Cardiac muscle cell (in vitro differentiated cells and primary cell): ENCODE measurements at regions not wholly inside any gene's neighbourhood (a gene's known extent, or its start where the extent isn't known, plus 50 kb on each side); places are given as distances from the start of the nearest gene placed in this dataset.

ENCODE experiments used
- DNase-seq, 2 donors: peaks; one replicate each; pipeline versions ENCODE4 v3.0.0 to v3.0.0-alpha.2; 2010 to 2017; ENCODE audit warnings: low read depth in 1 of 2, low spot score in 1 of 2
- H3K27ac ChIP-seq: fragments of 200-600 bp; sonication (generic); 2 replicates; pipeline ENCODE4 v1.5.1; 2016
- H3K27me3 ChIP-seq: fragments of 200-600 bp; sonication (generic); 2 replicates; pipeline ENCODE4 v1.6.0; 2016; ENCODE audit warnings: control low read depth
- H3K36me3 ChIP-seq: fragments of 200-600 bp; sonication (generic); 2 replicates; pipeline ENCODE4 v1.5.1; 2016; ENCODE audit warnings: control low read depth
- H3K4me1 ChIP-seq: fragments of 200-600 bp; sonication (generic); 2 replicates; pipeline ENCODE4 v1.8.1; 2017; ENCODE audit warnings: low read depth, mild to moderate bottlenecking, mixed run types
- H3K4me3 ChIP-seq: fragments of 200-600 bp; sonication (generic); 2 replicates; pipeline ENCODE4 v1.5.1; 2016; ENCODE audit warnings: mild to moderate bottlenecking
- H3K9me3 ChIP-seq: fragments of 200-600 bp; sonication (generic); 2 replicates; pipeline ENCODE4 v1.5.1; 2017; ENCODE audit warnings: low read depth, mild to moderate bottlenecking, control low read depth
- CTCF ChIP-seq: IDR thresholded peaks from 2 replicates; pipeline ENCODE4 v1.5.1; 2012; ENCODE audit warnings: low read depth, mild to moderate bottlenecking, low read length

DNA sequence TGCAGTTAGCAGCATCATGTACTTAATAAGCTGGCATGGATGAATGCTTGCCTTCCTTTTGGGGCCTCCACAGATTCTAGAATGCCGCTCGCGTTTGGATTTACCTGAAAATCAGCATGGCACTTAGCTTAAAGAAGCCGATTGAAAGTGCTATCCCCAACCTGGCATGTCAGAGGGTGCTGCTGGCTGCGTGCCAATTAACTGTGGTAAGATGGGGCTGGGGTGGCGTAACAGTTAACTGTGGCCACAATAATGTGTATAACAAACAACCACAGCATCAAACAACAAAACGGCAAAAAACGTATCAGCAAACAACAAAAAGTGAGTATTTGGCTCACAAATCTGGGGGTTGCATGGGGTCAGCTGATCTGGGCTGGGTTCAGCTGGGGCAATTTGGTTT, 70.5 kb downstream of the CBLL2 start:
- no peaks in the 10 kb centered on the region for H3K36me3 ChIP-seq
- H3K4me3 ChIP-seq, result no peak overlapping the region
- no peaks in the 10 kb centered on the region for H3K9me3 ChIP-seq
- no peaks in the 10 kb centered on the region for H3K27me3 ChIP-seq
- no peak overlapping the region for H3K27ac ChIP-seq
- no peak for DNase-seq
- no peak for TF ChIP-seq CTCF
- H3K4me1 ChIP-seq, result no peaks in the 10 kb centered on the region

- TF ChIP-seq CTCF, result no peak
- Histone ChIP-seq H3K9me3 (no peaks in the 10 kb centered on the region), H3K4me1 (no peaks in the 10 kb centered on the region), H3K4me3 (no peak overlapping the region), H3K27ac (no peak overlapping the region), H3K36me3 (no peaks in the 10 kb centered on the region), H3K27me3 (no peaks in the 10 kb centered on the region)
- DNase-seq, result no peak
Measured at GRCh38 chrX:22345884-22346283, 73.2 kb downstream of the CBLL2 start.

DNA sequence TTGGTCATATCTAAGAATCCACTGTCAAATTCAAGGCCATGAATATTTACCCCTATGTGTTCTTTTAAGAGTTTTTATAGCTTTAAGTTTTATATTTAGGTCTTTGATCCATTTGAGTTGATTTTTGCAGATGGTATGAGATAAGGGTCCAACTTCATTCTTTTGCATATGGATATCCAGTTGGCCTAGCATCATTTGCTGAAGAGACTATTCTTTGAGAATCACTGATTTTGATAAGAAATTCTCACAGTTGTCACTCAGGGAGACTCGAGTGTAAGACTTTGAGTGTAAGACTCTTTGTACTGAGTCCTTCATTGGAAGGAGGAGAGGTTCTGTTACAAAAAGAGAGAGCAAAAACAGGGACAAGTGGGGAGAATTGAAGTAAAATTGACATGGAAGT, 74.8 kb downstream of the CBLL2 start:
- no peaks in the 10 kb centered on the region for H3K36me3 ChIP-seq
- no peaks in the 10 kb centered on the region for H3K27me3 ChIP-seq
- no peak for TF ChIP-seq CTCF
- DNase-seq, result no peak
- no peak overlapping the region for H3K4me3 ChIP-seq
- no peaks in the 10 kb centered on the region for H3K9me3 ChIP-seq
- H3K4me1 ChIP-seq, result no peaks in the 10 kb centered on the region
- H3K27ac ChIP-seq, result no peak overlapping the region

- Histone ChIP-seq H3K9me3 (no peaks in the 10 kb centered on the region), H3K4me1 (no peaks in the 10 kb centered on the region), H3K27me3 (no peaks in the 10 kb centered on the region), H3K4me3 (no peak overlapping the region), H3K36me3 (no peaks in the 10 kb centered on the region), H3K27ac (no peak overlapping the region)
- TF ChIP-seq CTCF, result no peak
- DNase-seq, result no peak
Measured at GRCh38 chrX:22349116-22349515, 76.4 kb downstream of the CBLL2 start.

GRCh38 chrX:22351076-22351475, 78.4 kb downstream of the CBLL2 start:
- Histone ChIP-seq H3K4me1 (no peaks in the 10 kb centered on the region), H3K9me3 (no peaks in the 10 kb centered on the region), H3K4me3 (no peak overlapping the region), H3K36me3 (no peaks in the 10 kb centered on the region), H3K27me3 (no peaks in the 10 kb centered on the region), H3K27ac (no peak overlapping the region)
- TF ChIP-seq CTCF, result no peak
- no peak for DNase-seq

DNA sequence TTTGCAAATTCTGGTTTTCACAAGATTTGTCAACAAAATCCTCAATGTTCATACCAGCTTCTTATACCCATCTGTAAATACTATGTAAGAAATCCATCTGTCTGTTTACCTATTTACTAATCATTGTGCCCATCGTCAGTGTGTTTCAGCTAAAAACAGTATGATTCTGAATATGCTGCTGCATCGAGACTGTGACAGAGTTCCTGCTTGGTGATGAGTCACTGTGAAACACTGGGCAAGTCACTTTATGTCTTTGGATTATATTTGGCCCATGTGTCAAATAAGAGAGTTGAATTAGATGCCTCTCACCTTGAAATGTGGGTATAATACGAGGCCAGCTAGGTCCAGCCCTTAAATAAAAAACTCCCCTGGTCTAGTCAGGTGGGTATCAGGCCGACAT, 79.3 kb downstream of the CBLL2 start:
- no peaks in the 10 kb centered on the region for H3K9me3 ChIP-seq
- no peaks in the 10 kb centered on the region for H3K4me1 ChIP-seq
- H3K4me3 ChIP-seq, result no peak overlapping the region
- no peak for DNase-seq
- no peak for TF ChIP-seq CTCF
- no peaks in the 10 kb centered on the region for H3K36me3 ChIP-seq
- H3K27me3 ChIP-seq, result no peaks in the 10 kb centered on the region
- H3K27ac ChIP-seq, result no peak overlapping the region
